ENCODE measurements at regions not wholly inside any gene's neighbourhood (a gene's known extent, or its start where the extent isn't known, plus 50 kb on each side); places are given as distances from the start of the nearest gene placed in this dataset.

GRCh38 chr3:34876997-34877396, 762.3 kb upstream of the ARPP21 start:
- POLR2A ChIA-PET: no interaction called here
- CTCF ChIA-PET: no interaction called here
- no TSS peak for BruUV-seq (replicated peaks)

DNA sequence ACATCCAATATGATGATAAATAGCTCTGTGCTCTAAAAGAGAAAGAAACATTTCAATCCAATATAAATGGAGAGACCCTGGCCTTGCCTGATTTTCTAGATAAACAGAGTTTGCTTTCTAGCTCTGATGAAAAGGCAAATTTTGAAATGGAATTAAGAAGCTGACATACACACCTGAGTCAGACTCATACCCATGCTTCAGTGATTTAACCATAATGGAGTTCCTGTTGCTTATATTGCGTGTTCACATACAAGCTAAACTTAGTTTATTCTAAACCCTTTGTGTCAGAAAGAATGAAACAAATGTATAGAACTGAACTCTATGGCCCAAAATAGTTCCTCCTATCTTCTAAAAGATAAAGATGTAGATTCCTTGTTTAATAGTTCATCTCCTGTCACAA, 760.8 kb upstream of the ARPP21 start:
- BruUV-seq (replicated peaks): no TSS peak
- no peak for DNase-seq
- Histone ChIP-seq H3K36me3 (ENCODE audit: control insufficient read depth, insufficient read depth, low read length) (no peaks in the 10 kb centered on the region), H3K4me1 (no peaks in the 10 kb centered on the region), H3K9me3 (no peaks in the 10 kb centered on the region), H3K27me3 (replicated peaks; ENCODE audit: control insufficient read depth, insufficient read depth, low read length) (no peaks in the 10 kb centered on the region), H3K4me3 (ENCODE audit: low read depth, low read length) (no peak overlapping the region)
- H3K4me3 Mint-ChIP-seq (ENCODE audit: unreplicated experiment): no peak overlapping the region
- H3K4me1 Mint-ChIP-seq (ENCODE audit: low read depth, unreplicated experiment): no peaks in the 10 kb centered on the region
- POLR2A ChIA-PET: no interaction called here
- no peaks in the 10 kb centered on the region for H3K9me3 Mint-ChIP-seq (ENCODE audit: unreplicated experiment)
- TF ChIP-seq, protein P1, sequence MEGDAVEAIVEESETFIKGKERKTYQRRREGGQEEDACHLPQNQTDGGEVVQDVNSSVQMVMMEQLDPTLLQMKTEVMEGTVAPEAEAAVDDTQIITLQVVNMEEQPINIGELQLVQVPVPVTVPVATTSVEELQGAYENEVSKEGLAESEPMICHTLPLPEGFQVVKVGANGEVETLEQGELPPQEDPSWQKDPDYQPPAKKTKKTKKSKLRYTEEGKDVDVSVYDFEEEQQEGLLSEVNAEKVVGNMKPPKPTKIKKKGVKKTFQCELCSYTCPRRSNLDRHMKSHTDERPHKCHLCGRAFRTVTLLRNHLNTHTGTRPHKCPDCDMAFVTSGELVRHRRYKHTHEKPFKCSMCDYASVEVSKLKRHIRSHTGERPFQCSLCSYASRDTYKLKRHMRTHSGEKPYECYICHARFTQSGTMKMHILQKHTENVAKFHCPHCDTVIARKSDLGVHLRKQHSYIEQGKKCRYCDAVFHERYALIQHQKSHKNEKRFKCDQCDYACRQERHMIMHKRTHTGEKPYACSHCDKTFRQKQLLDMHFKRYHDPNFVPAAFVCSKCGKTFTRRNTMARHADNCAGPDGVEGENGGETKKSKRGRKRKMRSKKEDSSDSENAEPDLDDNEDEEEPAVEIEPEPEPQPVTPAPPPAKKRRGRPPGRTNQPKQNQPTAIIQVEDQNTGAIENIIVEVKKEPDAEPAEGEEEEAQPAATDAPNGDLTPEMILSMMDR (IDR thresholded peaks at IDR 0.05; ENCODE audit: insufficient read depth in 1 of 2, low read depth in 1 of 2, low read length in 1 of 2, severe bottlenecking in 1 of 2, unreplicated experiment in 1 of 2): no peak
- intact Hi-C loops (cut with micrococcal nuclease; ENCODE audit: unreplicated experiment): no loop called here
- no peaks in the 10 kb centered on the region for H3K36me3 Mint-ChIP-seq (ENCODE audit: insufficient read depth, unreplicated experiment)
- no peak overlapping the region for H3K27ac Mint-ChIP-seq (ENCODE audit: unreplicated experiment)
- CTCF ChIA-PET: no interaction called here
- no peaks in the 10 kb centered on the region for H3K27me3 Mint-ChIP-seq (ENCODE audit: insufficient read depth, unreplicated experiment)

More at GRCh38 chr3:34876997-34877396, 762.3 kb upstream of the ARPP21 start:
- Histone ChIP-seq H3K27me3 (replicated peaks; ENCODE audit: control insufficient read depth, insufficient read depth, low read length) (no peaks in the 10 kb centered on the region), H3K4me3 (ENCODE audit: low read depth, low read length) (no peak overlapping the region), H3K4me1 (no peaks in the 10 kb centered on the region), H3K36me3 (ENCODE audit: control insufficient read depth, insufficient read depth, low read length) (no peaks in the 10 kb centered on the region), H3K9me3 (no peaks in the 10 kb centered on the region)
- TF ChIP-seq, protein P1 (IDR thresholded peaks at IDR 0.05; ENCODE audit: insufficient read depth in 1 of 2, low read depth in 1 of 2, low read length in 1 of 2, severe bottlenecking in 1 of 2, unreplicated experiment in 1 of 2): no peak
- H3K27me3 Mint-ChIP-seq (ENCODE audit: insufficient read depth, unreplicated experiment): no peaks in the 10 kb centered on the region
- no peak overlapping the region for H3K4me3 Mint-ChIP-seq (ENCODE audit: unreplicated experiment)
- DNase-seq: no peak
- H3K9me3 Mint-ChIP-seq (ENCODE audit: unreplicated experiment): no peaks in the 10 kb centered on the region
- H3K27ac Mint-ChIP-seq (ENCODE audit: unreplicated experiment): no peak overlapping the region
- H3K4me1 Mint-ChIP-seq (ENCODE audit: low read depth, unreplicated experiment): no peaks in the 10 kb centered on the region
- intact Hi-C loops (cut with micrococcal nuclease; ENCODE audit: unreplicated experiment): no loop called here
- H3K36me3 Mint-ChIP-seq (ENCODE audit: insufficient read depth, unreplicated experiment): no peaks in the 10 kb centered on the region

DNA sequence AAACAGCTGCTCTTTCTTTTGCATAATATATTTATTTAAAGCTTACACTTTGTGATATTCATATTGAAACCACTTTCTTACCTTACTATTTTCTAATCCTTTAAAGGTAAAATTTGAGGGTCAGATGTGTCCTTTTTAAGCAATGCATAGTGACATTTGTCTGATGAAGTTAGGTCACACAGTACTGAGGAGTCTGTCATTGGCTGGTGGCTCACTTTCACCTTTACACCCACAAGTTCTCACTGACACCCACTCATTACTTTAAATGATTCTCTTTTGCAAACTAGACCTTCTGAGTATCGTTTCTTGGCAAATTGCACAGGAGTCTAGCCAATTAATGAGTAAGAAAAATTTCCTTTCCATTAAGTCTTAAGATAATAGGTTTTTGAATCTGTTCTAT, 758.3 kb upstream of the ARPP21 start:
- Histone ChIP-seq H3K4me3 (ENCODE audit: low read depth, low read length) (no peak overlapping the region), H3K27me3 (replicated peaks; ENCODE audit: control insufficient read depth, insufficient read depth, low read length) (no peaks in the 10 kb centered on the region), H3K36me3 (ENCODE audit: control insufficient read depth, insufficient read depth, low read length) (no peaks in the 10 kb centered on the region), H3K9me3 (no peaks in the 10 kb centered on the region), H3K4me1 (no peaks in the 10 kb centered on the region)
- no peaks in the 10 kb centered on the region for H3K4me1 Mint-ChIP-seq (ENCODE audit: low read depth, unreplicated experiment)
- TF ChIP-seq, protein P1 (IDR thresholded peaks at IDR 0.05; ENCODE audit: insufficient read depth in 1 of 2, low read depth in 1 of 2, low read length in 1 of 2, severe bottlenecking in 1 of 2, unreplicated experiment in 1 of 2): no peak
- H3K27ac Mint-ChIP-seq (ENCODE audit: unreplicated experiment): no peak overlapping the region
- ChIA-PET CTCF (no interaction called here), POLR2A (no interaction called here)
- no peak for DNase-seq
- H3K4me3 Mint-ChIP-seq (ENCODE audit: unreplicated experiment): no peak overlapping the region
- intact Hi-C loops (cut with micrococcal nuclease; ENCODE audit: unreplicated experiment): loop anchor here (5.0 kb wide), 1 partner anchor 411 kb away; no protein-coding TSS in a partner anchor
- no peaks in the 10 kb centered on the region for H3K36me3 Mint-ChIP-seq (ENCODE audit: insufficient read depth, unreplicated experiment)
- BruUV-seq (replicated peaks): no TSS peak
- H3K27me3 Mint-ChIP-seq (ENCODE audit: insufficient read depth, unreplicated experiment): no peaks in the 10 kb centered on the region
- H3K9me3 Mint-ChIP-seq (ENCODE audit: unreplicated experiment): no peaks in the 10 kb centered on the region

Measured in Caco-2 (cell line).